HCT116 (cell line): ENCODE measurements at regions not wholly inside any gene's neighbourhood (a gene's known extent, or its start where the extent isn't known, plus 50 kb on each side); places are given as distances from the start of the nearest gene placed in this dataset.
"Not testable (repeated sequence)": the region's sequence is repeated elsewhere in the genome, so short reads cannot be mapped to it uniquely, and the experiment has no call there.

Experiments used
- ATAC-seq: fragments of 200-7000 bp; cut with Tn5 transposase; 2 replicates; pipeline ENCODE4 v1.9.1; 2020; ENCODE audit warnings: mild to moderate bottlenecking, moderate library complexity
- BruUV-seq: library from RNA; stranded (reverse); fragments of 400-500 nt; replicated peaks from 2 replicates; lab custom pipeline; 2021; lab: Mats Ljungman, UMichigan
- CTCF ChIA-PET: fragments of 300-600 bp; sonication (Branson Sonifier 250); formaldehyde crosslinking; loops from one replicate; lab custom pipeline; 2021; ENCODE audit warnings: antibody characterized with exemption; lab: Charles Lee
- POLR2A ChIA-PET: fragments of 300-600, 350-600 bp; sonication (Branson Sonifier 250); formaldehyde crosslinking; loops from one replicate; lab custom pipeline; 2021; ENCODE audit warnings: antibody characterized with exemption; lab: Charles Lee
- RAD21 ChIA-PET, 2 experiments: fragments of 300-600 bp; sonication (Branson Sonifier 250); formaldehyde crosslinking; loops; one replicate each; lab custom pipeline; 2023; ENCODE audit warnings: low total read pairs in 2 of 2; ENCODE audit not compliant: uncharacterized antibody in 2 of 2, unreplicated experiment in 2 of 2, low non-redundant PET in 1 of 2; lab: Charles Lee
- DNase-seq: peaks from one replicate; pipeline ENCODE4 v3.0.0-alpha.2; 2010; ENCODE audit warnings: low read depth, low spot score
- H2AFZ ChIP-seq: fragments of 200-600 bp; shearing (Covaris generic), sonication (generic); 2 replicates; pipeline ENCODE4 v1.6.1; 2017; ENCODE audit warnings: low read depth, mixed run types, mixed read lengths, antibody characterized with exemption, low read length; ENCODE audit not compliant: poor library complexity, severe bottlenecking
- H3K27ac ChIP-seq: 2 replicates; pipeline ENCODE4 v1.5.1; 2012; ENCODE audit warnings: low read depth, low read length
- H3K27me3 ChIP-seq: fragments of 200-600 bp; sonication (generic); 2 replicates; pipeline ENCODE4 v1.6.1; 2016; ENCODE audit warnings: mixed run types, low read length, mixed read lengths; ENCODE audit not compliant: insufficient read depth
- H3K36me3 ChIP-seq, 2 experiments: fragments of 200-500 bp in 1 of 2; fragments of 200-600 bp in 1 of 2; sonication (Bioruptor generic) in 1 of 2; sonication (generic) in 1 of 2; 2 replicates each; pipeline versions ENCODE4 v1.5.1 to v1.6.1; 2014 to 2016; ENCODE audit warnings: low read length in 2 of 2, inconsistent platforms in 1 of 2, mixed read lengths in 1 of 2, mixed run types in 1 of 2; ENCODE audit not compliant: insufficient read depth in 2 of 2, control insufficient read depth in 1 of 2
- H3K4me1 ChIP-seq, 2 experiments: fragments of 200-600 bp in 1 of 2; sonication (generic) in 1 of 2; 2 replicates each; pipeline versions ENCODE4 v1.5.1 to v1.6.1; 2012 to 2017; ENCODE audit warnings: low read length in 2 of 2, inconsistent platforms in 1 of 2, mild to moderate bottlenecking in 1 of 2, mixed read lengths in 1 of 2, mixed run types in 1 of 2, moderate library complexity in 1 of 2; ENCODE audit not compliant: insufficient read depth in 2 of 2, control insufficient read depth in 1 of 2
- H3K4me2 ChIP-seq: fragments of 200-600 bp; sonication (generic); 2 replicates; pipeline ENCODE4 v1.6.1; 2017; ENCODE audit warnings: mixed run types, low read length, mixed read lengths
- H3K4me3 ChIP-seq, 2 experiments: fragments of 200-600 bp in 1 of 2; sonication (generic) in 1 of 2; replicated peaks in 1 of 2; 2 replicates each; pipeline ENCODE4 v1.5.1; 2011 to 2016; ENCODE audit warnings: low read length in 2 of 2, control low read depth in 1 of 2, low read depth in 1 of 2, mild to moderate bottlenecking in 1 of 2, mixed read lengths in 1 of 2, mixed run types in 1 of 2
- H3K79me2 ChIP-seq: fragments of 200-600 bp; sonication (generic); 2 replicates; pipeline ENCODE4 v1.6.1; 2017; ENCODE audit warnings: mild to moderate bottlenecking, mixed run types, low read length, moderate library complexity, mixed read lengths; ENCODE audit not compliant: insufficient read depth
- H3K9ac ChIP-seq: fragments of 200-600 bp; sonication (generic); 2 replicates; pipeline ENCODE4 v1.6.1; 2016; ENCODE audit warnings: low read length, mixed read lengths
- H3K9me2 ChIP-seq: fragments of 200-600 bp; sonication (generic), shearing (Covaris generic); 2 replicates; pipeline ENCODE4 v1.6.1; 2017; ENCODE audit warnings: mixed run types, mild to moderate bottlenecking, moderate library complexity; ENCODE audit not compliant: insufficient read depth
- H3K9me3 ChIP-seq, 2 experiments: fragments of 200-500 bp in 1 of 2; fragments of 200-600 bp in 1 of 2; sonication (Bioruptor generic) in 1 of 2; sonication (generic) in 1 of 2; 2 replicates each; pipeline ENCODE4 v1.6.1; 2014 to 2017; ENCODE audit warnings: low read length in 2 of 2, mixed read lengths in 2 of 2, inconsistent platforms in 1 of 2, low read depth in 1 of 2, mild to moderate bottlenecking in 1 of 2, mixed run types in 1 of 2, moderate library complexity in 1 of 2; ENCODE audit not compliant: control insufficient read depth in 1 of 2, insufficient read depth in 1 of 2
- H4K20me1 ChIP-seq: fragments of 200-600 bp; sonication (generic), shearing (Covaris generic); 2 replicates; pipeline ENCODE4 v1.6.1; 2017; ENCODE audit warnings: mixed run types, mild to moderate bottlenecking, moderate library complexity; ENCODE audit not compliant: insufficient read depth
- JUND ChIP-seq: IDR thresholded peaks from 2 replicates; pipeline ENCODE4 v1.6.1; 2012
- POLR2A ChIP-seq: IDR thresholded peaks from 2 replicates; pipeline ENCODE4 v1.7.0; 2011; ENCODE audit warnings: borderline replicate concordance; ENCODE audit not compliant: insufficient read depth, insufficient read length; ENCODE audit errors: extremely low read depth
- POLR2AphosphoS5 ChIP-seq: IDR thresholded peaks from 2 replicates; pipeline ENCODE4 v1.6.1; 2011; ENCODE audit warnings: mild to moderate bottlenecking, low read depth, low read length, moderate library complexity
- SP1 ChIP-seq: IDR thresholded peaks from 2 replicates; pipeline ENCODE4 v1.6.1; 2012; ENCODE audit warnings: low read depth
- YY1 ChIP-seq: IDR thresholded peaks from 2 replicates; pipeline ENCODE4 v1.6.1; 2011; ENCODE audit warnings: low read length, low read depth, moderate library complexity, mild to moderate bottlenecking; ENCODE audit not compliant: insufficient replicate concordance; ENCODE audit errors: extremely low read depth
- ZNF274 ChIP-seq: fragments of 200-500 bp; sonication (Bioruptor generic); IDR thresholded peaks from 2 replicates; pipeline ENCODE4 v1.6.1; 2014; ENCODE audit warnings: mild to moderate bottlenecking, low read depth, low read length, inconsistent platforms
- intact Hi-C: fragments of 100-400 bp; cut with micrococcal nuclease; formaldehyde crosslinking; loops from 2 replicates; pipeline ENCODE4 v1.10.0; 2022

- H3K4me1 ChIP-seq, result no peaks in the 10 kb centered on the region
- no peaks in the 10 kb centered on the region for H4K20me1 ChIP-seq
- H2AFZ ChIP-seq, result no peak overlapping the region
- CTCF ChIA-PET, result no interaction called here
- no peak overlapping the region for H3K27ac ChIP-seq
- no peak overlapping the region for H3K4me3 ChIP-seq
- BruUV-seq, result no TSS peak
- DNase-seq (no peak), ATAC-seq (no peak)
- no peaks in the 10 kb centered on the region for H3K79me2 ChIP-seq
- H3K27me3 ChIP-seq, result peaks cover 16% of the 10 kb centered on the region
- H3K9me3 ChIP-seq, result no peaks in the 10 kb centered on the region
- TF ChIP-seq SP1 (no peak), JUND (no peak), ZNF274 (no peak), POLR2A (no peak), YY1 (no peak), POLR2AphosphoS5 (no peak)
- H3K36me3 ChIP-seq, result no peaks in the 10 kb centered on the region
- RAD21 ChIA-PET, result no interaction called here
- H3K9me2 ChIP-seq, result no peaks in the 10 kb centered on the region
- no peak overlapping the region for H3K4me2 ChIP-seq
- intact Hi-C loops, result no loop called here
- POLR2A ChIA-PET, result no interaction called here
- H3K9ac ChIP-seq, result no peak overlapping the region
These were observed 60.2 kb downstream of the MAFB start for GRCh38 chr20:40628877-40629276.

GRCh38 chr20:40619053-40619452 is 70.0 kb downstream of the MAFB start:
- H3K9me3 ChIP-seq, H3K4me3 ChIP-seq, H3K27ac ChIP-seq, BruUV-seq, H3K4me1 ChIP-seq, H3K9me2 ChIP-seq, POLR2A ChIA-PET, DNase-seq, RAD21 ChIA-PET, H3K9ac ChIP-seq, ATAC-seq, CTCF ChIA-PET, H3K36me3 ChIP-seq, H3K79me2 ChIP-seq, H3K4me2 ChIP-seq, H2AFZ ChIP-seq, intact Hi-C loops, H4K20me1 ChIP-seq: not testable (repeated sequence)
- peaks cover 38% of the 10 kb centered on the region for H3K27me3 ChIP-seq
